ENCODE measurements at regions not wholly inside any gene's neighbourhood (a gene's known extent, or its start where the extent isn't known, plus 50 kb on each side); places are given as distances from the start of the nearest gene placed in this dataset.

DNA sequence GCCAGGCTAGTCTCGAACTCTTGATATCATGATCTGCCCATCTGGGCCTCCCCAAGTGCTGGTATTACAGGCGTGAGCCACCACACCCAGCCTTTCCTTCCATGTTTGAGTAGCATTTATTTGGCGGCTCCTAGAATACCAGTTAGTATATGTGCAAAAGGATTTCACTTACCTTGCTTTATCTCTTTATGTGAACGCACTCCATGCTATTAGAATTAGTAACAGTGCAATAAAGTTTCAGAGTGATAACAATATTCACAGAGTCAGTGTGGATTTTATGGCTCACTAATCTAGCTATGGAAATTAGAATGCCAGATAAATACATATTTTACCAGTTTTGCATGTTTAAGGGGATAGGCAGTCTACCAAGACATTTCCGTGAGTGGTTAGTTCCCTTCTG lies 74.4 kb upstream of the NIPBL start:
- TF ChIP-seq, protein P1, sequence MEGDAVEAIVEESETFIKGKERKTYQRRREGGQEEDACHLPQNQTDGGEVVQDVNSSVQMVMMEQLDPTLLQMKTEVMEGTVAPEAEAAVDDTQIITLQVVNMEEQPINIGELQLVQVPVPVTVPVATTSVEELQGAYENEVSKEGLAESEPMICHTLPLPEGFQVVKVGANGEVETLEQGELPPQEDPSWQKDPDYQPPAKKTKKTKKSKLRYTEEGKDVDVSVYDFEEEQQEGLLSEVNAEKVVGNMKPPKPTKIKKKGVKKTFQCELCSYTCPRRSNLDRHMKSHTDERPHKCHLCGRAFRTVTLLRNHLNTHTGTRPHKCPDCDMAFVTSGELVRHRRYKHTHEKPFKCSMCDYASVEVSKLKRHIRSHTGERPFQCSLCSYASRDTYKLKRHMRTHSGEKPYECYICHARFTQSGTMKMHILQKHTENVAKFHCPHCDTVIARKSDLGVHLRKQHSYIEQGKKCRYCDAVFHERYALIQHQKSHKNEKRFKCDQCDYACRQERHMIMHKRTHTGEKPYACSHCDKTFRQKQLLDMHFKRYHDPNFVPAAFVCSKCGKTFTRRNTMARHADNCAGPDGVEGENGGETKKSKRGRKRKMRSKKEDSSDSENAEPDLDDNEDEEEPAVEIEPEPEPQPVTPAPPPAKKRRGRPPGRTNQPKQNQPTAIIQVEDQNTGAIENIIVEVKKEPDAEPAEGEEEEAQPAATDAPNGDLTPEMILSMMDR (IDR thresholded peaks at IDR 0.05; ENCODE audit: low read length), result no peak
- no peak for TF ChIP-seq EZH2 (IDR thresholded peaks at IDR 0.05; ENCODE audit: borderline replicate concordance, low read length)
